ENCODE measurements at regions not wholly inside any gene's neighbourhood (a gene's known extent, or its start where the extent isn't known, plus 50 kb on each side); places are given as distances from the start of the nearest gene placed in this dataset.

GRCh38 chr21:26320596-26320995 is 150.0 kb upstream of the APP start:
- no peak for TF ChIP-seq CTCF (IDR thresholded peaks at IDR 0.05; ENCODE audit: insufficient read depth, low read length)
- no peak for TF ChIP-seq POLR2AphosphoS5 (IDR thresholded peaks at IDR 0.05; ENCODE audit: low read depth)

Measured in HL-60 (cell line).